ENCODE measurements at regions not wholly inside any gene's neighbourhood (a gene's known extent, or its start where the extent isn't known, plus 50 kb on each side); places are given as distances from the start of the nearest gene placed in this dataset.

DNA sequence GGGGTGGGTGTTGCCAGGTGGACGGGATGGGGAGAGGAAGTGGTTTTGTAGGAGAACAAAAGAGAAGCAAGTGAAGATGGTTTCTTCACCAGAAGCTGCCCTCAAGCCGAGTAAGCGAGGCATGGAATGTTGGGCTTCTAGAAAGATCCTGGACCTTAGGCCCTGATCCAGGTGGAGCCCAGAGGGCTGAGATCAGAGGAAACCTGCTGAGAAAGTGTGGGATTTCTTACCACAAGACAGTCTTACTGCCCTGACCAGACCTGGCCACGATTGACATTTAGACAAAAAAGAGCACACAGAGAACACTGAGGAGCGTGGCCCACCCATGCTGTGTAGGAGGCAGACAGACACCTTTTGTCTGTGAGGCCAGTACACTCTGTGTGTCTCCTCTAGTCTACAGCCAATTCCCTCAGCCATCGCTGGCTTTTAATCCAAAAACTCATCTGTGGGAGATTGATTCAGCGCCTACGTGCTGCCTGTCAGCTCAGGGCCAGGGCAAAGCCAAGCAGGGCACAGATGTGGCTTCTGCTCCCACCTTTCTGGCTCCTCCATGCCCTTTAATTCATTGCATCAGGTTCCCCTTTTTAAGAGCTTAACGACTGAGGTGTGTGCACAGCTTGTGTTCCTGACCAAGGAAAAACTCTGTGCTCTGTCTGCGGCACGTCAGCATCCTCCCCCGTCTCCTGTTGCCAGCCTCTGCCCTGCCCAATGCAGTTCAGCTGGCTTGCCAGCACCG is 123.3 kb downstream of the AKAP11 start:
- TF ChIP-seq CTCF (IDR thresholded peaks at IDR 0.05; ENCODE audit: poor library complexity, severe bottlenecking): no peak
- no peak for TF ChIP-seq RAD21 (conservative IDR thresholded peaks at IDR 0.05)
- TF ChIP-seq MXI1 (conservative IDR thresholded peaks at IDR 0.05; ENCODE audit: poor library complexity, severe bottlenecking): no peak
- TF ChIP-seq EZH2 (IDR thresholded peaks at IDR 0.05; ENCODE audit: borderline replicate concordance, insufficient read depth, low read length, poor library complexity, severe bottlenecking): no peak
- no peak for TF ChIP-seq POLR2AphosphoS5 (IDR thresholded peaks at IDR 0.05)
- no peak for TF ChIP-seq EP300 (conservative IDR thresholded peaks at IDR 0.05; ENCODE audit: poor library complexity, severe bottlenecking)
- TF ChIP-seq REST (IDR thresholded peaks at IDR 0.05; ENCODE audit: borderline replicate concordance): no peak

All from neural cell (in vitro differentiated cells).